Smooth muscle cell (in vitro differentiated cells): ENCODE measurements at regions not wholly inside any gene's neighbourhood (a gene's known extent, or its start where the extent isn't known, plus 50 kb on each side); places are given as distances from the start of the nearest gene placed in this dataset.

ENCODE experiments used
- DNase-seq: peaks from one replicate; lab custom pipeline; 2025; ENCODE audit not compliant: unreplicated experiment; lab: John Stamatoyannopoulos, UW
- H2AFZ ChIP-seq: fragments of 200-600 bp; sonication (generic); 2 replicates; pipeline ENCODE4 v1.6.0; 2016; ENCODE audit warnings: antibody characterized with exemption, low read depth, mild to moderate bottlenecking
- H3F3A ChIP-seq: fragments of 200-600 bp; sonication (generic); 2 replicates; pipeline ENCODE4 v1.6.0; 2017; ENCODE audit warnings: antibody characterized with exemption, low read depth
- H3K27ac ChIP-seq: fragments of 200-600 bp; sonication (generic); 2 replicates; pipeline ENCODE4 v1.5.1; 2016; ENCODE audit warnings: low read depth, mild to moderate bottlenecking
- H3K27me3 ChIP-seq: fragments of 200-600 bp; sonication (generic); 2 replicates; pipeline ENCODE4 v1.6.1; 2016; ENCODE audit warnings: low read depth, mild to moderate bottlenecking
- H3K36me3 ChIP-seq: fragments of 200-600 bp; sonication (generic); 2 replicates; pipeline ENCODE4 v1.5.1; 2016; ENCODE audit warnings: low read depth
- H3K4me1 ChIP-seq: fragments of 200-600 bp; sonication (generic); 2 replicates; pipeline ENCODE4 v1.5.1; 2016; ENCODE audit warnings: low read depth
- H3K4me2 ChIP-seq: fragments of 200-600 bp; sonication (generic); 2 replicates; pipeline ENCODE4 v1.6.0; 2016; ENCODE audit warnings: mild to moderate bottlenecking
- H3K4me3 ChIP-seq: fragments of 200-600 bp; sonication (generic); 2 replicates; pipeline ENCODE4 v1.5.1; 2016; ENCODE audit warnings: mild to moderate bottlenecking
- H3K79me2 ChIP-seq: fragments of 200-600 bp; sonication (generic); 2 replicates; pipeline ENCODE4 v1.6.0; 2016; ENCODE audit warnings: low read depth, mild to moderate bottlenecking
- H3K9ac ChIP-seq: fragments of 200-600 bp; sonication (generic); 2 replicates; pipeline ENCODE4 v1.6.0; 2016; ENCODE audit warnings: low read depth
- H3K9me3 ChIP-seq: fragments of 200-600 bp; sonication (generic); replicated peaks from 2 replicates; pipeline ENCODE4 v1.5.1; 2016; ENCODE audit warnings: low read depth
- H4K20me1 ChIP-seq: fragments of 200-600 bp; sonication (generic); 2 replicates; pipeline ENCODE4 v1.6.0; 2016; ENCODE audit warnings: low read depth
- WGBS: methylation state at CpG from one replicate; pipeline ENCODE4 v1.1.7; 2016; ENCODE audit warnings: low lambda C conversion rate; 5-methylcytosine and 5-hydroxymethylcytosine counted together
- TF ChIP-seq, protein P1 (sequence below): fragments of 200-600 bp; sonication (generic); IDR thresholded peaks from 2 replicates; pipeline ENCODE4 v1.5.1; 2017; ENCODE audit warnings: borderline replicate concordance, mild to moderate bottlenecking, antibody characterized with exemption; ENCODE audit not compliant: insufficient read depth, poor library complexity, severe bottlenecking

DNA sequence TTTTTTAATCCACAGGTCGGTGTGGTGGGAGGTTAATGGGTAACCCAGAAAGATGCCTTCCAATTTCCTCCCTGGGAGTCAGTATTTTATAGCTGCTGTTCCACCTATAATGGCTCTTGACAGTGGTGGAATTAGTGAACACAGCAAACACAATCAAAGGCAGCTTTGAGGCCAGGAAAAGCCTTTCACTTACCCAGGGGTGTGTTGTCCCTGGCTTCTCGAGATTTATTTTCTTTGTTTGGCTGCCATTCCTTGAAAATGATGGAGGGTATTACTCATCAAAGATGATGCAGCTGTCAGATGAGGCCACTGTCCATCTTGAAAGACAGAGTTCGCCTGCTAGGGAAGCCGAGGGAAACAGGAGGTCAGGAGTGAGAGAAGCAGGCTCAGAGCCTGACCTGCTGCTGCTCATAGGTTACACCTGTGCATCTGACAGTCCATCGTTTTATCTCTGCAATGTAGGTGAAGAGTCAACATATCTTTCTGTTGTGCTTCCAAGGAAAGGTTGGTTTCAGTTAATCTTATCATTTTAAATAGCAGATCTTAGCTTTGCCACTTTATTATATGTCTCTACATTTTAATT, 221.6 kb downstream of the XPNPEP1 start:
- no peak overlapping the region for H3K9ac ChIP-seq
- no peaks in the 10 kb centered on the region for H3K36me3 ChIP-seq
- WGBS: 76% methylated on average over 5 of the region's 5 CpGs
- no peaks in the 10 kb centered on the region for H3K9me3 ChIP-seq
- H3K27me3 ChIP-seq: no peaks in the 10 kb centered on the region
- TF ChIP-seq, protein P1, sequence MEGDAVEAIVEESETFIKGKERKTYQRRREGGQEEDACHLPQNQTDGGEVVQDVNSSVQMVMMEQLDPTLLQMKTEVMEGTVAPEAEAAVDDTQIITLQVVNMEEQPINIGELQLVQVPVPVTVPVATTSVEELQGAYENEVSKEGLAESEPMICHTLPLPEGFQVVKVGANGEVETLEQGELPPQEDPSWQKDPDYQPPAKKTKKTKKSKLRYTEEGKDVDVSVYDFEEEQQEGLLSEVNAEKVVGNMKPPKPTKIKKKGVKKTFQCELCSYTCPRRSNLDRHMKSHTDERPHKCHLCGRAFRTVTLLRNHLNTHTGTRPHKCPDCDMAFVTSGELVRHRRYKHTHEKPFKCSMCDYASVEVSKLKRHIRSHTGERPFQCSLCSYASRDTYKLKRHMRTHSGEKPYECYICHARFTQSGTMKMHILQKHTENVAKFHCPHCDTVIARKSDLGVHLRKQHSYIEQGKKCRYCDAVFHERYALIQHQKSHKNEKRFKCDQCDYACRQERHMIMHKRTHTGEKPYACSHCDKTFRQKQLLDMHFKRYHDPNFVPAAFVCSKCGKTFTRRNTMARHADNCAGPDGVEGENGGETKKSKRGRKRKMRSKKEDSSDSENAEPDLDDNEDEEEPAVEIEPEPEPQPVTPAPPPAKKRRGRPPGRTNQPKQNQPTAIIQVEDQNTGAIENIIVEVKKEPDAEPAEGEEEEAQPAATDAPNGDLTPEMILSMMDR: no peak
- DNase-seq: no peak
- H4K20me1 ChIP-seq: no peaks in the 10 kb centered on the region
- no peaks in the 10 kb centered on the region for H3F3A ChIP-seq
- H2AFZ ChIP-seq: no peak overlapping the region
- no peak overlapping the region for H3K27ac ChIP-seq
- no peak overlapping the region for H3K4me3 ChIP-seq
- H3K4me1 ChIP-seq: no peaks in the 10 kb centered on the region
- no peak overlapping the region for H3K4me2 ChIP-seq
- no peaks in the 10 kb centered on the region for H3K79me2 ChIP-seq

DNA sequence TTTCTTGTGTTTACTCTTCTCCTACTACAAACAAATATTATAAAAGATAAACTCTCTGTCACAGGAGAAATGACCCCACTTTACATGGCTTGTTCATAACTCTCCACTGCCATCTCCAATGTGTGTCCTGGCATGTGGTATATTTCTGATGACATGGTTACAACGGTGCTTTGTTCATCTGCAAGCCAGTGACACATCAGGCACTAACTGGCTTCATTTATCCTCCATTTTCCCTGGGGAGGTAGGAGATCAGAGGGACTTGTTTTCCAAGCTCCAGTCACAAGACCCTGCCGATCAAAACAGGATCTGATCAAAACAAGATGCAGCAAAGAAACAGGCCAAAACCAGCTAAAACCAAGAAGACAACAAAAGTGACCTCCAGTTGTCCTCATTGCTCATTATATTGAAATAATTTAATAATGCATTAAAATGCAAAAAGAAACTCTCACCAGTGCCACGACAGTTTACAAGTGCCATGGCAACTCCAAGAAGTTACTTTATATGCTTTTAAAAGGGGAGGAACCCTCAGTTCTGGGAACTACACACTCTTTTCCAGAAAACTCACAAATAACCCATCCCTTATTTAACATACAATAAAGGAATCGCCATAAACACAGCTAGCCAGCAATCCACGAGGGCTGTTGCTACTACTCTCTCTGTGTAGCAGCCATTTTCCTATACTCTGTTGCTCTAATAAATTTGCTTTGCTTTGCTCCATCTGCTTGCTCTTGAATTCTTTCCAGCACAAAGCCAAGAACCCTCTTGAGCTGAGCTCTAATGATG, 224.2 kb downstream of the XPNPEP1 start:
- 85% methylated on average over 5 of the region's 5 CpGs for WGBS
- no peak overlapping the region for H3K9ac ChIP-seq
- H3K79me2 ChIP-seq: no peaks in the 10 kb centered on the region
- no peaks in the 10 kb centered on the region for H4K20me1 ChIP-seq
- no peak for DNase-seq
- H3K27ac ChIP-seq: no peak overlapping the region
- TF ChIP-seq, protein P1: no peak
- no peak overlapping the region for H3K4me3 ChIP-seq
- H2AFZ ChIP-seq: no peak overlapping the region
- no peaks in the 10 kb centered on the region for H3K4me1 ChIP-seq
- H3K9me3 ChIP-seq: no peaks in the 10 kb centered on the region
- H3K27me3 ChIP-seq: no peaks in the 10 kb centered on the region
- no peaks in the 10 kb centered on the region for H3K36me3 ChIP-seq
- H3K4me2 ChIP-seq: no peak overlapping the region
- no peaks in the 10 kb centered on the region for H3F3A ChIP-seq

DNA sequence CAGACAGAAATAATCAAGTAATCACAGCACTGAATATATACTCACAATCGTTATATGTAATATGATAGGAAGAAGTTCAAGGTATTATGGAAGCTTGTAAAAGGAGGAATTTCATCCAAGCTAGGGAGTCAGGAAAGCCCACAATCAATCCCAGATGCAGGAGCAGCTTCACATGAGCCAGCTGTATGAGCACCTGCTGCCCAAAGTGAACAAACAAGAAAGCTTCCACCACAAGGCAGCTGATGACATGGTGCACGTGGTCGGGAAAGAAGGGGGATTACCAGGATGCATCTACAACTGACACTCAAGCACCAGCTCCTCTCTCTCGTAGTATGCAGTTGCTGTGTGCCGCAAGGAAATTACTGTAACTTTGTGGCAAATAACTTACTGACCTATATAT, 225.2 kb downstream of the XPNPEP1 start:
- Histone ChIP-seq H3K4me1 (no peaks in the 10 kb centered on the region), H3K4me2 (no peak overlapping the region), H3K36me3 (no peaks in the 10 kb centered on the region), H3F3A (no peaks in the 10 kb centered on the region), H3K9me3 (no peaks in the 10 kb centered on the region), H3K27ac (no peak overlapping the region), H3K27me3 (no peaks in the 10 kb centered on the region), H4K20me1 (no peaks in the 10 kb centered on the region), H3K79me2 (no peaks in the 10 kb centered on the region), H3K9ac (no peak overlapping the region), H2AFZ (no peak overlapping the region), H3K4me3 (no peak overlapping the region)
- TF ChIP-seq, protein P1: no peak
- WGBS: 81% methylated on average over 5 of the region's 5 CpGs
- no peak for DNase-seq
